Effector CD8-positive, alpha-beta T cell (primary cell): ENCODE measurements at regions not wholly inside any gene's neighbourhood (a gene's known extent, or its start where the extent isn't known, plus 50 kb on each side); places are given as distances from the start of the nearest gene placed in this dataset.
"Not testable (repeated sequence)": the region's sequence is repeated elsewhere in the genome, so short reads cannot be mapped to it uniquely, and the experiment has no call there.

ENCODE experiments used
- DNase-seq: peaks from one replicate; lab custom pipeline; 2025; lab: John Stamatoyannopoulos, UW

DNA sequence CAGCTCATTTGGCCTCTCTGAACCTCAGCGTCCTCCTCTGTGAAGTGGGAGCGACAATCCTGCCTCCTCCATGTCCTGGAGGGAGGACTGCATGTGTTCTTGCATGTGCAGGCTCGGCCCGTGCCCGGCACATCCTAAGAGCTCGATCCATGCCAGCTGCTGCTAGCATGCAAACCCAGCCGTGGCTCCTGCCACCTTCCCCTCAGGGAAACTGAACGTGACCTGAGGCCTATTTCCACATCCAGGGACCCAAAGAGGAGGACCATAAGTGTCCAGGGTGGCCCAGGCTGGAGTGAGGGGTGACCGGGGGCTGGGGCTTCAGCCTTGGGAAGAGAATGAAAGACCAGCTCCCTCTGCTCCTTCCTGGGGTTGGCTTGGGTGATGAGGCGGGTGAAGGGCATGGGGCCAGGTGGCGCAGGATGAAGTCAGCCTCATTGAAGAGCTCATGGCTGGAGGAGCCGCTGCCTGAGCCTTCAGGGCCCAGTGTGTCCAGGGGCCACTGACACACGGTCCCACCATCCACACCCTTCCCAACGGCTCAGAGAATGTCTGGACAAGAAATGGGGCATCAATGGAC, 115.7 kb upstream of the AKAP13 start:
- not testable (repeated sequence) for DNase-seq

DNA sequence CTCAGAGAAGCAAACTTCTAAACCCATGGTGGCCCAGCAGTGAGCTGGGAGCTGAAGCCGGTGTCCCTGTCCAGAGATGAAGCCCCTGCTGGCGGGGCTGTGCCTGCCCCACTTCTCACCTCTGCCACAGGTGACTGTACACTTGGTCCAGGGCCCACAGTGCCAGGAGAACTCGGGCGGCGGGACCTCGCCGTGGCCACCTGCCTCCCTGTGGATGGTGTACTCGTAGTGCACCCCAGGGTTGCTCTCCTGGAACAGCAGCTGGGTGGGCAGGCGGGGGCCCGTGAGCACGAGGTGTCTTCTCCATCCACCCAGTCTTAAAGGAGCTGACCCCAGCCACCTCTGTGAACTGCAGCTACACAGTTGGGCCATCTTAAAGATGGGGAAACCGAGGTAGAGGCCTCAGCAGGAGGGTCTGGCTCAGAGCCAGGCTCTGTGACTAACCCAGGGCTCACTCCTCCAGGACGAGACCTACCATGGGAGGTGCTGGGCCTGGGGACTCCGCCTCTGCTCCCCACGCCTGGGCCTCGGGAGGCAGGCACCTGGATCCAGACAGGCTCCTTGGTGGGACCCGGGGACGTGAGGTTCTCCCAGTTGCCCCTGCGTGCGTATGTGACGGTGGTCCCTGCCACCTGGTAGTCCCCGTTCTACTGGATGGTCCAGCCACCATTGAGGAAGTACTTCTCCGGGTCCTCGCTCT, 113.1 kb upstream of the AKAP13 start:
- not testable (repeated sequence) for DNase-seq

DNA sequence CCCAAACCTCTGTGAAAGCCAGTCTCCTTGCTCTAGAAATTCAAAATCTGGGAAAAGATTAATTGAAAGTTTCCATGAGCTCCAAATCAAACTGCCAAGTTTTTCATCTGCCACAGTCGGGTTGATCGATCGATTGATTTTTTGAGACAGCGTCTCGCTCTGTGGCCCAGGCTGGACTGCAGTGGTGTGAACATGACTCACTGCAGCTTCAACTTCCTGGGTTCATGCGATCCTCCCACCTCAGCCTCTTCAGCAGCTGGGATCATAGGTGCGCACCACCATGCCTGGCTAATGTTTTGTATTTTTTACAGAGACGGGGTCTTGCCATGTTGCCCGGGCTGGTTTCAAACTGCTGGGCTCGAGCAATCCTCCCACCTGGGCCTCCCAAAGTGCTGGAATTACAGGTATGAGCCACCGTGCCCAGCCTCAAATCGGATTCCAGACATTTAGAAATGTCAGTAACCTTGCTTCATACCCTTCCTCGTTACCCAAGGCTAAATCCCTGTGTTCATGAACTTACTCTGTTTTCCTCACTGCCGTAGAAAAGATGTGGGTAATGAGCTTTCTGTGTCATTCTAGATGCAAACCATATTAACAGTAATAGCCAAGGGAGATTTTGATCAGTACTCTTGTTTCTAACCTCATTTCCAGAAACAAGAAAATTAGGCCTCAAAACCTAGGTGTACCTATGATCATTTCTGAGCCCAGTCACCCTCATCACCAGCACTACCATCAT, 105.9 kb upstream of the AKAP13 start:
- no peak for DNase-seq

DNA sequence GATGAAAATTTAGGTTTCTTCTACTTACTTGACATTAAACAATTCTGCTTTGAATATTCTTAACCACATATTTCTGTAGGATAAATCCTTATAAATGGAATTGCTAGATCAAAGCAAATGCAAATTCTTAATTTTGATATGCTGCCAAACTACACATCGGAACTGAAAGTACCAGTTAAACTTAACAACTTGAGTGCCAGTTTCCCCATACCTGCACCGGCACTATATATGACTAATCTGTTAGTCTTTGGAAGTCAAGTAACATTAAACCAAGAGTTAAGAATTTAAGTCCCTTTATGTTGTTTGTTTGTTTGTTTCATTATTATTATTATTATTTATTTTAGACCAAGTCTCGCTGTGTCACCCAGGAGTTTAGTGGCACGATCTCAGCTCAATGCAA, 103.9 kb upstream of the AKAP13 start:
- no peak for DNase-seq

DNA sequence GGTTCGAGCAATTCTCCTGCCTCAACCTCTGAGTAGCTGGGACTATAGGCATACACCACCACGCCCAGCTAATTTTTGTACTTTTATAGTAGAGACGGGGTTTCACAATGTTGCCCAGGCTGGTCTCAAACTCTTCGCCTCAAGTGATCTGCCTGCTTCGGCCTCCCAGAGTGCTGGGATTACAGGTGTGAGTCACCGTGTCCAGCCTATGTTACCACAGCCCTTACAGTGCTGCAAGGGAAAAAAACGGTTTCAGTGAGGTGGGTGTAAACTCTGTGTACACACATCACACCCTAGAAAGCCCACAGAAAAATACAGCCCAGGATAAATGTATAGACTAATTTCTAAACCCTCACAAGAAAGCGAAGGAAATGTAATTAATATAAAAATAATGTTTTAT, 103.5 kb upstream of the AKAP13 start:
- DNase-seq, result no peak

DNA sequence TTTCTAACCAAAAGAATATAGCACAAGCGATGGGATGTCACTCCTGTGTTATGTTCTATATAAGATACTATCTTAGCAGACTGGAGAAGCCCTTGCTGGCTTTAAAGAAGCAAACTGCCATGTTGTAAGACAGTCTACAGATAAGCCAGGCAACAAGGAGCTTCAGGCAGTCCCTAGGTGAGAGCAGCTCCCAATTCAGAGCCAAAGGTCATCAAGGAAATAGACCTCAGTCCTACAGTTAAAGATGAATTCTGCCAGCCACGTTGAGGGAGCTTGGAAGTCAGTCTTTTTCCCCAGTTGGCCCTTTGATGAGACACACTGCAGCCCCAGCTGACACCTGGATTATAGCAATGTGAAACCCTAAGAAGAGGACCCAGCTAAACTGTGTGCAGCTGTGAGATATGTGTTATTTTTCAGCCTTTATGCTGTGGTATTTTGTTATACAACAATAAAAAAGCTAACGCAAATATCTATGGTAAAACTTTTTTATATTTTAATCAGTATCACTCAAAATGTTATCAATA, 102.5 kb upstream of the AKAP13 start:
- no peak for DNase-seq

DNA sequence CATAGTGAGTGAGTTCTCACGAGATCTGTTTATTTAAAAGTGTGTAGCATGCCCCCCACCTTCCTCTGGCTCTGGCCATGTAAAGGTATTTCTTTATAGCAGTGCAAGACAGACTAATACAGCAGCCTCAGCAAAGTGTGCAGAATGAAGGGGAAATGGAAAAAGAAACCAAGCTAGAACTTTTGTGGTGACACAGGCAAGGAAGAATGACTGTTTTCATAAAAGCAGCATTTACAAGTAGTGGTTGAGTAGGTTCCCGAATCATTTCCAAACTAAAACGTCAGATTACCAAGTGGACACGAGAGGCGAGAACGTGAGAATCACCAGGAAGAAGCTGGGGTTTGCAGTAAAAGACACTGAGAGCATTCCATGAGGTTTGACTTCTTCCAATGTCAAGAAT, 100.2 kb upstream of the AKAP13 start:
- DNase-seq, result no peak

DNA sequence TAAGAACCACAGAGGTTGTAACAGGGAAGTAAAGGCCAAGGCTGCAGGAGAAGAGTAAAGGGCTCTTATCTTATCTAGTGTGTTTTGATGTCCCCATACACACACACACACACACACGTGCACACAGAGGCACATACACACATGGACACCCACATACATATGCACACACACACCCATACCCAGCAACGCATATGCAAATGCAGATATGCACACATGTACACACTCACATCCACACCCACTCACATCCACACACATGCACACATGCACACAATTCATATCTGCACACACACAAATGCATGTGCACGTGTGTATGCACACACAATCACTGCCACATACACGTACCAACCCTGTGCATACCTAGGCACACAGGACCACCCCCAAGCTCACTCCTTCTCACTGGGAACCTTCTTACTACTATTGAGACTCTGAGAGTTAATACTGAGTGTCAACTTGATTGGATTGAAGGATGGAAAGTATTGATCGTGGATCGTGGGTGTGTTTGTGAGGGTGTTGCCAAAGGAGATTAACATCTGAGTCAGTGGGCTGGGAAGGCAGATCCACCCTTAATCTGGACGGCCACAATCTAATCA, 99.0 kb upstream of the AKAP13 start:
- no peak for DNase-seq

DNA sequence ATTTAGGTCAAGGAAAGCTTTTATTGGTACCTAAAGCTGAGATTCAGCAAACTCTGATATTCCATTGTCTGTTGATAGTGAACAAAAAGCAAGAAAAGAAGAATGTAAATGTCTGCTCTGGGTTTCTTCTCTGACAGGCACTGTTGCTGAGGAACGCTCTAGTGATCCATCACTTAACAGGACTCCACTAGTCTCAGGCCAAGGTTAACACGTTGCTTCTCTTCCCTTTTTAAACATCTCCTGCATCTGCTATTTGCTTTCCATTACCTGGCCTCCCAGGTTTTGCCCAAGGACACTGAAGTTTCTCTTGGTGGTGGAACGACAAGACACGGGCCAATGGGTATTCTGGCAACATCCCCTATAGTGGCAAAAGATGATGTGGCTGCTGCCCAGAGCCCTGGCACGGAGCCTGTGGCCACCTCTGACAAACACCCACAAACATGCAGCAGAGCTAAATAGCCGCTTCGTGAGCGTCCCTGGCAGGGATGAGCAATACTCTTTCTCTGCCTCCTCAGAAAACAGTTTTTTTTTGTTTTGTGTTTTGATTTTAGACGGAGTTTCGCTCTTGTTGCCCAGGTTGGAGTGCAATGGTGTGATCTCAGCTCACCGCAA, 97.8 kb upstream of the AKAP13 start:
- no peak for DNase-seq

DNA sequence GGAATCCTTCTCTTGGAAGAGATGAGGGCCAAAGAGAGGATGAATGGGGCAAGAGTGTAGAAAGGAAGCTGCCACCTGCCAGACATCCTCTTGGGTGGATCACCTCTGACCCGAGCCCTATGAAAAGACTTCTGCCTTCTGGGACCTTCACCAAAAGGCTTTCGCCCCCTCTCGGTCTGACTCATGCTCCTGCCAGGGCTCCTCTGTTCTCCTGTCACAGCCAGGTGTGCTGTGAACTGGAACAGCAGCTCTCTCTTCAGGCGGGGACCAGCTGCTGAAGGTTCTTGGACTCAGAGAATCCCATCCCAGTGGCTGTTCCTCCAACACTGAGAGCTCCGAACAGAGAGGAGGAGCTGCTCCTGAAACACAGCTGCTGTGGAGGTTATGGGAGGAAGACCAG, 96.6 kb upstream of the AKAP13 start:
- DNase-seq, result not testable (repeated sequence)

DNA sequence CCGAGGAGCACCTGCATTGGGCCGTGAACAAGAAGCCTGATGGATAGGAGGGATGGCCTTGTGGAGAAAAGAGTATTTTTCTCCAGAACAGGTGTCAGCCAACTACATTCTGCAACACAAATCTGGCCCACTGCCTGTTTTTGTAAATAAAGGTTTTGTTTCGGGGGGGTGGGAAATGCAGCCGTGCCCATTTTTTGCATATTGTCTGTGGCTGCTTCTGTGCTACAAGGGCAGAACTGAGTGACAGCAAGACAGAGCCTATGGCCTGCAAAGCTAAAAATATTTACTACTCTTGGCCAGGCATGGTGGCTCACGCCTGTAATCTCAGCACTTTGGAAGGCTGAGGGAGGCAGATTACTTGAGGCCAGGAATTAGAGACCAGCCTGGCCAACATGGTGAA, 95.9 kb upstream of the AKAP13 start:
- DNase-seq, result no peak

DNA sequence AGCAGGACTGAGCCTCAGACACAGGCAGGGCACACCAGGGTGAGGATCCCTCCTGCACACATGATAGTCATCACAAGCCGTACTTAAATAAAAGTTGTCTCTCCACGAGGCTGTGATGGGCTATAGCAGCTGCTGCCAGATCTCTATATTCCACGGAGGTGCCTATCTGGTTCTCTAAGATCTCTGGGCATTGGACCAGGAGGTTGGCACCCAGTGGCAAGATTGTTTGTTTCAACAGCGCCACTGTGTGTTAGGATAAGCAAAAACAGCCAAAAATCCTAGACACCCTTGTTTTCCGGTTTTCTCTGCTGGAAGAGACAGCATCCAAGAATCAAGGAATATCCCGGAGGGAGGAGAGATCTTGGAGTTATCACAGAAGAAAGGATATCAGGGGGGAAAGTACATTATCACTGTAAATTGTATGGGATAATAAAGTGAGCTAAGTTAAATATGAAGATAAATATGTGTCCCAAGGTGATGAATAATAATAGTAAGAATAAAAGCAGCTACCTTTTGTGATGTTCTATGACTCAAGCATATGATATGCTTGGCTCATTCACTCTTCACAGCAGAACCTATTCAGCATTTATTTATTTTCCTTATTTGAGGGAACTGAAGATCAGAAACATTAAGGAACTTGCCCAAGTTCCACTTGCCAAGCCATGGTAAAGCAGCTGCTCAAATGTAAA, 90.6 kb upstream of the AKAP13 start:
- no peak for DNase-seq

DNA sequence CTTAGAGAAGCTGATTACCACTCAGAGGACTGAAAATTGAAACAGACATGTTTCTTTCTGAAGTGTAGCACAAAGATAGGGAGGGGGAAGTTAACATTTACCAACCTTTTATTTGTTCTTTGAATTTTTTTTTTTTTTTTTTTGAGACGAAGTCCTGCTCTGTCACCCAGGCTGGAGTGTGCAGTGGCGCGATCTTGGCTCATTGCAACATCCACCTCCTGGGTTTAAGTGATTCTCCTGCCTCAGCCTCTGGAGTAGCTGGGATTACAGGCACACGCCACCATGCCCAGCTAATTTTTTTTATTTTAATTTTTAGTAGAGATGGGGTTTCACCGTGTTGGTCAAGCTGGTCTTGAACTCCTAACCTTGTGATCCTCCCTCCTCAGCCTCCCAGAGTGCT, 87.8 kb upstream of the AKAP13 start:
- not testable (repeated sequence) for DNase-seq

DNA sequence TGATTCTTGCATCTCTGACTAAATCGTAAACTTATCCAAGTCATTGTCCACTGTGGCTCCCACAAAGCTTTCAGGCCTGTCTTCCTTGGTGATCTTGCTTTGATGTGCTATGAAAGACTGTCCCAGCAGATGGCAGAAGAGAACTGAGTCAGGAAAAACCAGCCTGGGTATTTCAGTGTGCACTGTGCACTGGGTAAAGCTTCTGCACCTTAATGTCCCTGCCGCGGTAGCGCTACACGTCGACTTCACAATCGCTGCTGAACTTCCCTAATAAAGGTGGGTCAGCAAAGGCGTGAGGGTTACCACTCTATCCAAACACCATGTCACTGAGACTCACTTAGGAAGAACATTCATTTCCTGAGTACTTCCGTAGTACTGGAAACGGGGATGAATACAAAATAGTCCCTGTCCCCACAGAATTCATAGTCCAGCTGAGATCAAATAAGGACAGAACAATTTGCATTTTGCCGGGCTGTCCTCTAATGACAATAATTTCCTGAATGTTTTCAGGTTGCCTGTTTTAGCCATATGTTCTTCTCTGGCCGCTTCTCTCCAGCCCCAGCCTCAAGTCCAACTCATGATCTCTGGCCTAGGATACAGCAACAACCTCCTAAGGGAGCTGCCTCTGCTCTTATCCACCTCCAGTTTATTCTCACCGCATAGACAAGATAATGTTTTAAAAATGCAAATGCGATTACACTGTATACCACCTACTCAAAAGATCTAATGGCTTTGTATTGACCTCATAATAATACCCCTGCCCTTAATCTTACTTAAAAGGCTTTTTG, 83.6 kb upstream of the AKAP13 start:
- DNase-seq, result peak; percentile 47

DNA sequence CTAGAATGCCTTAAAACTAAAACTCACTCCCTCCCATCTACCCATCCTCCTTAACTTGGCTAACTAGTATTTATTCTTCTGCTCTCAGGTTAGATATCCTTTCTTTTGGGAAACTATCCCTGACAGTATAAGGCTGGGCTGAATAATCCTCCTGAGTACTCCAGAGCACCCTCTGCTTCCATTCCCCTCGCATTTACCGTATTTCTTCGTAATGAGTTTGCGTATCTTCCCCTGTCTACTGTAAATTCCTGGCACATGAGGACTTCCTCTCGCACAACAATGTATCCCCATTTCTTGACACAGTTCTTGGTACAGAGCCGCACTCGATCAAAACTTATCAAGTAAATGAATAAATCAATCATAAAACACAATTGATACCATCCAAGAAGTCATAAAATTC, 82.9 kb upstream of the AKAP13 start:
- DNase-seq, result no peak

DNA sequence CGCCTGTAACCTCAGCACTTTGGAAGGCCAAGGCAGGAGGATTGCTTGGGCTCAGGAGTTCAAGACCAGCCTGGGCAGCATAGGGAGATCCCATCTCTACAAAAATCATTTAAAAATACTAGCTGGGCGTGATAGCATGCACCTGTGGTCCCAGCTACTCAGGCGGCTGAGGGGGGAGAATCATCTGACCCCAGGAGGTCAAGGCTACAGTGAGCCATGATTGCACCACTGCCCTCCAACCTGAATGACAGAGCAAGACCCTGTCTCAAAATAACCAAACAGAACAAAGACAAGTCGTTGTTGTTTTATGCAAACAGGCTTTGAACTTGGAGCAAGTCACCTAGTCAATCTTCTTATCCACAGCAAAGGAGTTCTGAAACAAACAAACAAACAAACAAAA, 82.0 kb upstream of the AKAP13 start:
- DNase-seq, result no peak

DNA sequence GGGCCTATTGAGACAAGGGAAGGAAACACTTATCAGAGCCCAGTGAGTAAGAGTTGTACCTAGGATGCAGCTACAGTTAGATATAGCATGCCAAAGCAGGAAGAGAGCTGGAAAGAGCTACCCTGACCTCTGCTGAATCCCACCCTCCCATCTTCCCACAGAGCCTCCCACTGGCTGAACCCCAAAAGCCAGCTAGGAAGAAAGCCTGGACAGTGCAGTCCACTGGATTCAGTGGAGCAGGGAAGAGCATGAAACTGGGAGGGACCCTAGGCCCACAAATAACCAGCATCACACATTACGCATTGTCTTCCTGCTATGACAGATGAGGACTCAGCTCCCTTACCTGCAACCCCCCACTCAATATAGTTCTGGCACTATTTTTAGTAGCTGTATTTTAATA, 81.5 kb upstream of the AKAP13 start:
- DNase-seq, result no peak

DNA sequence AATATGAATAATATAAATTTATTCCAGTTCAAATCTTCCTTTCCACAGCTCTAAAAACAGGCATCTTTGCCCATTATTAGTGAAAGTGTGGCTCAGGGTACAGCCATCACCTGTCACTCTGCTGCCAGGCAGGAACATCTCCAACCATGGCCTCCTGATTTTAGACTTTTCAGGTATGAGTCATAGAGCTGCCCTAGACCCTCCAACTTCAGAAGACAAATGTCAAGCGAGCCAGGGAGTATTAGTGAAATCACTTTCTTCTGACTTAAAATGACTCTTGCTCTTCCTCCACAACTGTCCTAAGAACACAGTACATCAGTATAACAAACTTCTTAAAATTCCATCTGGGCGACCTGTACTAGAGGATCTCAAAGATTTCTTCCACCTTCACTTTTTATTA, 78.1 kb upstream of the AKAP13 start:
- no peak for DNase-seq

DNA sequence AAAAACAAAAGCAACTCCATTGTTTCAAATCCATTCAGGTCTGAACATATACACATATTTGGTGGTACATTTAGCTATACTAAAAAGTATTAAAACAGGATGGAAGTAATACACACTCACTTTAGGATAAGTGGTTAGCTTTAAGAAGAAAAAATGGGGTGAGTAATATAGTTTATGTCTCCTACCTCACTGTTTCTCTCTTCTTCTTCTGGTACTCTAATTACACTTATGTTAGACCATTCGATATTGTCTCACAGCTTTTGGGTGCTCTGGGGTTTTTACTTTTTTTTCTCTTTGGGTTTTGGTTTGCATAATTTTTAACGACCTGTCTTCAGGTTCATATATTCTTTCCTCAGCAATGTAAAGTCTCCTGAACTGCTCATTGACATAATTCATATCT, 75.4 kb upstream of the AKAP13 start:
- DNase-seq, result no peak

DNA sequence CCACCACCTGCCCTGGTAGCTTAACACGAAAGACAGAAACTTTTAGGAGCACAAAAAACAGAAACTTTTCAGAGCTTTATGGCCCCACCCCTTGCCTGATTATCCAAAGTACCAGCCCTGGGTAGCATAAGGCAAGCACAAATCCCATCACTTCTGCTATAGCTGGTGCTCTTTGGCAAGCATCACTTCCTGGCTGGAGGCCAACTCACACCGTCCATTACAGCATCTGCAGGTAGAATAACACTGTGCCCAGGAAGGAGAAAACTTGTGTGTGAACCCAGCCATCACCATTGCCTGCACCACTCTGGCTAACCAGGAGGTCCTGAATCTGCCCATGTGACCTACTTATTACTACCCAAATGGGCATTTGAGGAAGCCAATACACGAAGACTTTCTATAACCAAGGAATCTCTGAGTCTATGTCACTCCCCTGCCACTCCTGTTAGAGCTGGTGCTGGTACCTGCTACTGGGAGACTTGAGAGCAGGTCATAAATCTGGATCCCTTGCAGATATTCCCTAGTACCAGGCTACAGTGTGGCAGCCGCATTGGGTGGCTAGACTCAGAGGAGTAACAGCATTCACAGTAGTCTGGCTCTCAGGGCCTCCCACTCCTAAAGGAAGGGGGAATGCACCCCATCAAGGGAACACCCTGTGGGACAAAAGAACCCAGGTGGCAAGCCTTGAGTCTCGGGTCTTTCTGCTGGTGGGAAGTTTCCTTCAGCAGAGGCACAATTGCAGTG, 73.3 kb upstream of the AKAP13 start:
- DNase-seq, result no peak
